WTC11 (cell line): ENCODE measurements at regions not wholly inside any gene's neighbourhood (a gene's known extent, or its start where the extent isn't known, plus 50 kb on each side); places are given as distances from the start of the nearest gene placed in this dataset.

ENCODE experiments used
- ATAC-seq: fragments of 200-7000 bp; cut with Tn5 transposase; 2 replicates; pipeline ENCODE4 v1.10.0; 2021; ENCODE audit warnings: mild to moderate bottlenecking, moderate library complexity
- CTCF ChIA-PET: fragments of 300-600 bp; sonication (Branson Sonifier 250); formaldehyde crosslinking; loops from one replicate; lab custom pipeline; 2021; ENCODE audit warnings: antibody characterized with exemption; lab: Charles Lee
- POLR2A ChIA-PET: fragments of 350-600 bp; sonication (Branson Sonifier 250); formaldehyde crosslinking; loops from one replicate; lab custom pipeline; 2021; ENCODE audit warnings: antibody characterized with exemption; lab: Charles Lee
- DNase-seq: peaks from one replicate; pipeline ENCODE4 v3.0.0; 2021; ENCODE audit warnings: low spot score
- H3K27ac Mint-ChIP-seq: 2 replicates; pipeline ENCODE4 v1.8.0; 2021; ENCODE audit warnings: mixed read lengths
- H3K27me3 Mint-ChIP-seq: 2 replicates; pipeline ENCODE4 v1.8.0; 2021; ENCODE audit warnings: low read depth, mild to moderate bottlenecking, moderate library complexity, mixed read lengths
- H3K36me3 Mint-ChIP-seq: 2 replicates; pipeline ENCODE4 v1.8.0; 2021; ENCODE audit warnings: mixed read lengths
- H3K4me1 Mint-ChIP-seq: 2 replicates; pipeline ENCODE4 v1.8.0; 2022; ENCODE audit warnings: mixed read lengths
- H3K4me3 Mint-ChIP-seq: 2 replicates; pipeline ENCODE4 v1.8.0; 2021; ENCODE audit warnings: mild to moderate bottlenecking, moderate library complexity, mixed read lengths
- H3K9me3 Mint-ChIP-seq: 2 replicates; pipeline ENCODE4 v1.8.0; 2021; ENCODE audit warnings: mixed read lengths
- ATF1 ChIP-seq: sonication (generic); formaldehyde crosslinking; IDR thresholded peaks from 2 replicates; pipeline ENCODE4 v1.8.1; 2023; ENCODE audit warnings: mild to moderate bottlenecking, moderate library complexity, missing genetic modification reagents
- E2F1 ChIP-seq: sonication (generic); formaldehyde crosslinking; IDR thresholded peaks from 2 replicates; pipeline ENCODE4 v1.8.0; 2022; ENCODE audit warnings: mild to moderate bottlenecking, missing genetic modification reagents
- ESRRA ChIP-seq: sonication (generic); formaldehyde crosslinking; IDR thresholded peaks from 2 replicates; pipeline ENCODE4 v1.8.1; 2022; ENCODE audit warnings: mild to moderate bottlenecking, missing genetic modification reagents, borderline replicate concordance
- GABPB1 ChIP-seq: sonication (generic); formaldehyde crosslinking; IDR thresholded peaks from 2 replicates; pipeline ENCODE4 v1.8.1; 2023; ENCODE audit warnings: mild to moderate bottlenecking, missing genetic modification reagents
- GRHL2 ChIP-seq: fragments of 250-450 bp; sonication (Bioruptor Pico); IDR thresholded peaks from 2 replicates; pipeline ENCODE4 v1.8.0; 2022; ENCODE audit warnings: mild to moderate bottlenecking, moderate library complexity; ENCODE audit not compliant: insufficient replicate concordance, severe bottlenecking
- GTF2I ChIP-seq: fragments of 250-450 bp; sonication (Bioruptor Pico); conservative IDR thresholded peaks from 2 replicates; pipeline ENCODE4 v1.4.0; 2021; ENCODE audit warnings: mild to moderate bottlenecking
- HMGA2 ChIP-seq: fragments of 250-450 bp; sonication (Bioruptor Pico); IDR thresholded peaks from 2 replicates; pipeline ENCODE4 v1.4.0; 2021; ENCODE audit warnings: mild to moderate bottlenecking, moderate library complexity
- MAX ChIP-seq: sonication (generic); formaldehyde crosslinking; IDR thresholded peaks from 2 replicates; pipeline ENCODE4 v1.8.0; 2022; ENCODE audit warnings: mild to moderate bottlenecking, missing genetic modification reagents
- MLX ChIP-seq: sonication (generic); formaldehyde crosslinking; IDR thresholded peaks from 2 replicates; pipeline ENCODE4 v1.8.1; 2023; ENCODE audit warnings: mild to moderate bottlenecking, missing genetic modification reagents, moderate library complexity
- MYBL2 ChIP-seq: sonication (generic); formaldehyde crosslinking; IDR thresholded peaks from 2 replicates; pipeline ENCODE4 v1.8.1; 2023; ENCODE audit warnings: mild to moderate bottlenecking, moderate library complexity, missing genetic modification reagents
- PRRX2 ChIP-seq: fragments of 250-450 bp; sonication (Bioruptor Pico); IDR thresholded peaks from 2 replicates; pipeline ENCODE4 v1.8.0; 2021; ENCODE audit warnings: mild to moderate bottlenecking
- SMAD3 ChIP-seq: sonication (generic); formaldehyde crosslinking; IDR thresholded peaks from 2 replicates; pipeline ENCODE4 v1.8.0; 2022; ENCODE audit warnings: missing genetic modification reagents, mild to moderate bottlenecking, borderline replicate concordance
- SP1 ChIP-seq: sonication (generic); formaldehyde crosslinking; conservative IDR thresholded peaks from 2 replicates; pipeline ENCODE4 v1.8.1; 2022; ENCODE audit warnings: missing genetic modification reagents
- ZBTB21 ChIP-seq: sonication (generic); formaldehyde crosslinking; IDR thresholded peaks from 2 replicates; pipeline ENCODE4 v1.8.1; 2023; ENCODE audit warnings: mild to moderate bottlenecking, missing genetic modification reagents, borderline replicate concordance
- ZNF281 ChIP-seq: sonication (generic); formaldehyde crosslinking; IDR thresholded peaks from 2 replicates; pipeline ENCODE4 v1.8.0; 2023; ENCODE audit warnings: mild to moderate bottlenecking, missing genetic modification reagents
- ZNF416 ChIP-seq: fragments of 250-450 bp; sonication (Bioruptor Pico); IDR thresholded peaks from 2 replicates; pipeline ENCODE4 v1.9.0; 2021; ENCODE audit warnings: mild to moderate bottlenecking, inconsistent platforms
- ZNF425 ChIP-seq: fragments of 250-450 bp; sonication (Bioruptor Pico); conservative IDR thresholded peaks from 2 replicates; pipeline ENCODE4 v1.9.0; 2021; ENCODE audit warnings: mild to moderate bottlenecking
- TF ChIP-seq, protein P1 (sequence below): sonication (generic); formaldehyde crosslinking; IDR thresholded peaks from 2 replicates; pipeline ENCODE4 v1.8.0; 2022; ENCODE audit warnings: missing genetic modification reagents

DNA sequence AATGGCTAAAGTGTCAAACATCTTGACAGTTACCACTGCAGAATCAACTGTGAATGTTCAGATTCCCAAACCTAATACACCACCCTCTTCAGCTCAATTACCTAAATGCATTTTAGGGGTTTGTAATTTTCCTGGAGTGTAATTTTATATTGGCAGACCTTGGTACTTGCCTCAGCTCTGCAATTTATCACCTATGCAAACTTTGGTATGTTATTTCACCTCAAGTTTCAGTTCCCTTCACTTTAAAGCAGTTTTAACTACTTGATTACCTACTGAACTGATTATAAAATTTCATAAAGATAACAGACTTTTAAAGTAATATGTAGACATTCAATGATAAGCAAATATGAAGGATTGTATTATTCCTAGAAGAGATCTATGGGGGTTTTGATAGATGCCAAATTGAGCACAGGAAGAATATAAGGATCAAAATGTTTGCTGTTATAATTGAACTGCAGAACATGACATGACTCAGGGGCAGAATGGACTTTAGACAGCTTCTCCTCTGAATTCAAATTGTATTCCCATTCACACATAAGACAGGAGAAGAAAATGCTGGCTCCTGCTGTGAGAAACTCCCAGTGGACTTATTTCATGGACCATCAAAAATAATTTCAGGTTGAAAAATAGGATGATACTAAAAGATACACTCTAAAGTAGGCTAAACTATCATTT lies 491.5 kb upstream of the LUZP2 start (continued):
- TF ChIP-seq E2F1 (CRISPR knock-in tag) (no peak), HMGA2 (no peak), ATF1 (no peak), GABPB1 (no peak), MYBL2 (CRISPR knock-in tag) (no peak)
- TF ChIP-seq, protein P1, sequence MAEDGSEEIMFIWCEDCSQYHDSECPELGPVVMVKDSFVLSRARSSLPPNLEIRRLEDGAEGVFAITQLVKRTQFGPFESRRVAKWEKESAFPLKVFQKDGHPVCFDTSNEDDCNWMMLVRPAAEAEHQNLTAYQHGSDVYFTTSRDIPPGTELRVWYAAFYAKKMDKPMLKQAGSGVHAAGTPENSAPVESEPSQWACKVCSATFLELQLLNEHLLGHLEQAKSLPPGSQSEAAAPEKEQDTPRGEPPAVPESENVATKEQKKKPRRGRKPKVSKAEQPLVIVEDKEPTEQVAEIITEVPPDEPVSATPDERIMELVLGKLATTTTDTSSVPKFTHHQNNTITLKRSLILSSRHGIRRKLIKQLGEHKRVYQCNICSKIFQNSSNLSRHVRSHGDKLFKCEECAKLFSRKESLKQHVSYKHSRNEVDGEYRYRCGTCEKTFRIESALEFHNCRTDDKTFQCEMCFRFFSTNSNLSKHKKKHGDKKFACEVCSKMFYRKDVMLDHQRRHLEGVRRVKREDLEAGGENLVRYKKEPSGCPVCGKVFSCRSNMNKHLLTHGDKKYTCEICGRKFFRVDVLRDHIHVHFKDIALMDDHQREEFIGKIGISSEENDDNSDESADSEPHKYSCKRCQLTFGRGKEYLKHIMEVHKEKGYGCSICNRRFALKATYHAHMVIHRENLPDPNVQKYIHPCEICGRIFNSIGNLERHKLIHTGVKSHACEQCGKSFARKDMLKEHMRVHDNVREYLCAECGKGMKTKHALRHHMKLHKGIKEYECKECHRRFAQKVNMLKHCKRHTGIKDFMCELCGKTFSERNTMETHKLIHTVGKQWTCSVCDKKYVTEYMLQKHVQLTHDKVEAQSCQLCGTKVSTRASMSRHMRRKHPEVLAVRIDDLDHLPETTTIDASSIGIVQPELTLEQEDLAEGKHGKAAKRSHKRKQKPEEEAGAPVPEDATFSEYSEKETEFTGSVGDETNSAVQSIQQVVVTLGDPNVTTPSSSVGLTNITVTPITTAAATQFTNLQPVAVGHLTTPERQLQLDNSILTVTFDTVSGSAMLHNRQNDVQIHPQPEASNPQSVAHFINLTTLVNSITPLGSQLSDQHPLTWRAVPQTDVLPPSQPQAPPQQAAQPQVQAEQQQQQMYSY: no peak

- Mint-ChIP-seq H3K36me3 (peaks cover 22% of the 10 kb centered on the region), H3K9me3 (peaks cover 21% of the 10 kb centered on the region), H3K27me3 (no peaks in the 10 kb centered on the region), H3K4me1 (no peaks in the 10 kb centered on the region), H3K27ac (no peak overlapping the region), H3K4me3 (no peak overlapping the region)
- ChIA-PET POLR2A (no interaction called here), CTCF (no interaction called here)
- DNase-seq (peak; percentile 11), ATAC-seq (peak; percentile 52)
- TF ChIP-seq ZNF416 (CRISPR knock-in tag) (no peak), MAX (0 out of 2 replicates have a peak, but pooled peaks have one; percentile 15), GRHL2 (CRISPR knock-in tag) (no peak), SMAD3 (CRISPR knock-in tag) (no peak)
Observed at GRCh38 chr11:24043842-24044241, 453.0 kb upstream of the LUZP2 start.

GRCh38 chr11:24046731-24047130 lies 450.1 kb upstream of the LUZP2 start:
- CTCF ChIA-PET: no interaction called here
- Mint-ChIP-seq H3K9me3 (peaks cover 30% of the 10 kb centered on the region), H3K27ac (no peak overlapping the region), H3K36me3 (peaks cover 22% of the 10 kb centered on the region), H3K4me3 (no peak overlapping the region), H3K4me1 (no peaks in the 10 kb centered on the region), H3K27me3 (no peaks in the 10 kb centered on the region)
- no peak for ATAC-seq
- DNase-seq: no peak
- POLR2A ChIA-PET: no interaction called here
- no peak for TF ChIP-seq ZNF281 (CRISPR knock-in tag)
- no peak for TF ChIP-seq MLX (CRISPR knock-in tag)
- TF ChIP-seq, protein P1: no peak
- no peak for TF ChIP-seq PRRX2 (CRISPR knock-in tag)
- TF ChIP-seq GTF2I (CRISPR knock-in tag): no peak
- TF ChIP-seq ZNF425 (CRISPR knock-in tag): no peak
- TF ChIP-seq SP1 (CRISPR knock-in tag): no peak
- TF ChIP-seq ZNF416 (CRISPR knock-in tag): no peak
- TF ChIP-seq ZBTB21 (CRISPR knock-in tag): no peak
- no peak for TF ChIP-seq ESRRA (CRISPR knock-in tag)
- no peak for TF ChIP-seq GRHL2 (CRISPR knock-in tag)
